ENCODE measurements at regions not wholly inside any gene's neighbourhood (a gene's known extent, or its start where the extent isn't known, plus 50 kb on each side); places are given as distances from the start of the nearest gene placed in this dataset.

DNA sequence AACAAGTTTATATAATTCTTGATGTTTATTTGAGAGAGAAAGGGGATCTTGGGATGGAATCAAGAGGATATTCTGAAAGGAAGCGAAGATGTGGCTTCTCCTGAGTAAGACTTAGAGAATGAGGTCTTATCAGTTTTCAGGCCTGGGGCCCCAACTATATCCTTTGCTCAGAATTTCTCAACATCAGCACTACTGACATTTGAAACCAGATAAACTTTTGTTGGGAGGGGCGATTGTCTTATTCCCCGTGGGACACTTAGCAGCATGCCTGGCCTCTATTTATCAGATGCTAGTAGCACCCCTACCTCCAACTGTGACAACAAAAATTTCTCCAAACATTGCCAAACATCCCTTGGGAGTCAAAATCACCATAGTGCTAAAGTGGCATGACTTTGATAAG lies 567.7 kb downstream of the MAT2B start:
- POLR2A ChIA-PET, result no interaction called here
- Mint-ChIP-seq H3K9me3 (peaks cover 4% of the 10 kb centered on the region), H3K4me3 (no peak overlapping the region), H3K27ac (no peak overlapping the region), H3K36me3 (no peaks in the 10 kb centered on the region), H3K4me1 (peaks cover 7% of the 10 kb centered on the region), H3K27me3 (ENCODE audit: low read depth) (no peaks in the 10 kb centered on the region; the same call in 1 of the 2 replicates)
- TF ChIP-seq, protein P1, sequence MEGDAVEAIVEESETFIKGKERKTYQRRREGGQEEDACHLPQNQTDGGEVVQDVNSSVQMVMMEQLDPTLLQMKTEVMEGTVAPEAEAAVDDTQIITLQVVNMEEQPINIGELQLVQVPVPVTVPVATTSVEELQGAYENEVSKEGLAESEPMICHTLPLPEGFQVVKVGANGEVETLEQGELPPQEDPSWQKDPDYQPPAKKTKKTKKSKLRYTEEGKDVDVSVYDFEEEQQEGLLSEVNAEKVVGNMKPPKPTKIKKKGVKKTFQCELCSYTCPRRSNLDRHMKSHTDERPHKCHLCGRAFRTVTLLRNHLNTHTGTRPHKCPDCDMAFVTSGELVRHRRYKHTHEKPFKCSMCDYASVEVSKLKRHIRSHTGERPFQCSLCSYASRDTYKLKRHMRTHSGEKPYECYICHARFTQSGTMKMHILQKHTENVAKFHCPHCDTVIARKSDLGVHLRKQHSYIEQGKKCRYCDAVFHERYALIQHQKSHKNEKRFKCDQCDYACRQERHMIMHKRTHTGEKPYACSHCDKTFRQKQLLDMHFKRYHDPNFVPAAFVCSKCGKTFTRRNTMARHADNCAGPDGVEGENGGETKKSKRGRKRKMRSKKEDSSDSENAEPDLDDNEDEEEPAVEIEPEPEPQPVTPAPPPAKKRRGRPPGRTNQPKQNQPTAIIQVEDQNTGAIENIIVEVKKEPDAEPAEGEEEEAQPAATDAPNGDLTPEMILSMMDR (IDR thresholded peaks at IDR 0.05), result no peak
- TF ChIP-seq, protein P2, sequence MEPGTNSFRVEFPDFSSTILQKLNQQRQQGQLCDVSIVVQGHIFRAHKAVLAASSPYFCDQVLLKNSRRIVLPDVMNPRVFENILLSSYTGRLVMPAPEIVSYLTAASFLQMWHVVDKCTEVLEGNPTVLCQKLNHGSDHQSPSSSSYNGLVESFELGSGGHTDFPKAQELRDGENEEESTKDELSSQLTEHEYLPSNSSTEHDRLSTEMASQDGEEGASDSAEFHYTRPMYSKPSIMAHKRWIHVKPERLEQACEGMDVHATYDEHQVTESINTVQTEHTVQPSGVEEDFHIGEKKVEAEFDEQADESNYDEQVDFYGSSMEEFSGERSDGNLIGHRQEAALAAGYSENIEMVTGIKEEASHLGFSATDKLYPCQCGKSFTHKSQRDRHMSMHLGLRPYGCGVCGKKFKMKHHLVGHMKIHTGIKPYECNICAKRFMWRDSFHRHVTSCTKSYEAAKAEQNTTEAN (CRISPR knock-in tag; IDR thresholded peaks at IDR 0.05), result no peak
- TF ChIP-seq SMAD4 (CRISPR knock-in tag; IDR thresholded peaks at IDR 0.05) (no peak), FOXJ3 (CRISPR knock-in tag; IDR thresholded peaks at IDR 0.05; ENCODE audit: borderline replicate concordance) (no peak), ZNF219 (CRISPR knock-in tag; IDR thresholded peaks at IDR 0.05; ENCODE audit: borderline replicate concordance) (no peak), ZNF121 (CRISPR knock-in tag; IDR thresholded peaks at IDR 0.05) (no peak), MXD4 (CRISPR knock-in tag; IDR thresholded peaks at IDR 0.05; ENCODE audit: borderline replicate concordance) (no peak), GABPB1 (CRISPR knock-in tag; IDR thresholded peaks at IDR 0.05) (no peak), TP53 (CRISPR knock-in tag; IDR thresholded peaks at IDR 0.05) (no peak), FOXK1 (CRISPR knock-in tag; IDR thresholded peaks at IDR 0.05) (no peak), CREM (CRISPR knock-in tag; IDR thresholded peaks at IDR 0.05) (no peak), NFATC4 (CRISPR knock-in tag; IDR thresholded peaks at IDR 0.05) (no peak), ZNF138 (CRISPR knock-in tag; conservative IDR thresholded peaks at IDR 0.05) (no peak)
- TF ChIP-seq, protein P3, sequence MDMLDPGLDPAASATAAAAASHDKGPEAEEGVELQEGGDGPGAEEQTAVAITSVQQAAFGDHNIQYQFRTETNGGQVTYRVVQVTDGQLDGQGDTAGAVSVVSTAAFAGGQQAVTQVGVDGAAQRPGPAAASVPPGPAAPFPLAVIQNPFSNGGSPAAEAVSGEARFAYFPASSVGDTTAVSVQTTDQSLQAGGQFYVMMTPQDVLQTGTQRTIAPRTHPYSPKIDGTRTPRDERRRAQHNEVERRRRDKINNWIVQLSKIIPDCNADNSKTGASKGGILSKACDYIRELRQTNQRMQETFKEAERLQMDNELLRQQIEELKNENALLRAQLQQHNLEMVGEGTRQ (CRISPR knock-in tag; IDR thresholded peaks at IDR 0.05), result no peak
- TF ChIP-seq, protein P4, sequence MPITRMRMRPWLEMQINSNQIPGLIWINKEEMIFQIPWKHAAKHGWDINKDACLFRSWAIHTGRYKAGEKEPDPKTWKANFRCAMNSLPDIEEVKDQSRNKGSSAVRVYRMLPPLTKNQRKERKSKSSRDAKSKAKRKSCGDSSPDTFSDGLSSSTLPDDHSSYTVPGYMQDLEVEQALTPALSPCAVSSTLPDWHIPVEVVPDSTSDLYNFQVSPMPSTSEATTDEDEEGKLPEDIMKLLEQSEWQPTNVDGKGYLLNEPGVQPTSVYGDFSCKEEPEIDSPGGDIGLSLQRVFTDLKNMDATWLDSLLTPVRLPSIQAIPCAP (CRISPR knock-in tag; IDR thresholded peaks at IDR 0.05), result no peak
- TF ChIP-seq, protein P5, sequence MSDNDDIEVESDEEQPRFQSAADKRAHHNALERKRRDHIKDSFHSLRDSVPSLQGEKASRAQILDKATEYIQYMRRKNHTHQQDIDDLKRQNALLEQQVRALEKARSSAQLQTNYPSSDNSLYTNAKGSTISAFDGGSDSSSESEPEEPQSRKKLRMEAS (CRISPR knock-in tag; IDR thresholded peaks at IDR 0.05), result no peak
- TF ChIP-seq, protein P6, sequence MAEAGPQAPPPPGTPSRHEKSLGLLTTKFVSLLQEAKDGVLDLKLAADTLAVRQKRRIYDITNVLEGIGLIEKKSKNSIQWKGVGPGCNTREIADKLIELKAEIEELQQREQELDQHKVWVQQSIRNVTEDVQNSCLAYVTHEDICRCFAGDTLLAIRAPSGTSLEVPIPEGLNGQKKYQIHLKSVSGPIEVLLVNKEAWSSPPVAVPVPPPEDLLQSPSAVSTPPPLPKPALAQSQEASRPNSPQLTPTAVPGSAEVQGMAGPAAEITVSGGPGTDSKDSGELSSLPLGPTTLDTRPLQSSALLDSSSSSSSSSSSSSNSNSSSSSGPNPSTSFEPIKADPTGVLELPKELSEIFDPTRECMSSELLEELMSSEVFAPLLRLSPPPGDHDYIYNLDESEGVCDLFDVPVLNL (CRISPR knock-in tag; IDR thresholded peaks at IDR 0.05; ENCODE audit: borderline replicate concordance, low read depth), result no peak
- ATAC-seq, result no peak
- CTCF ChIA-PET, result no interaction called here
- no peak for DNase-seq (ENCODE audit: low spot score)

DNA sequence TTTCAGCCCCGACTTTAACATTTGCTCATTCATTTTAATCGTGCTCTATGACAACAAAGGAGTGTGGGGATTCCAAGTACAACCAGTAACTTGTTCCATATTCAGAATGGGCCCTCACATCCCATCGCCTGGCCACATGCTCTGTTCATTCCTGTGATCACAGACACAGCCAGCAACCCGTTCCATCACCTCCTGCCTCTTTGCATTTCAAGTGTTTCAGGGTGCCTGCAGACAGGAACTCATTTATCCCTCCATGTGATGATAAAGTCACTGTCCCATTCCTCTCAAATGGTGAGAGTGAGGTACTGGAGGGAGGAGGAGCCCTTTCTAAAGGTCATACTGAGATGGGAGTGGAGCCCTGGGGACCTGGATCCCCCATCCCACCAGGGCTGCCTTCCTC lies 571.1 kb downstream of the MAT2B start:
- H3K4me1 Mint-ChIP-seq, result peaks cover 7% of the 10 kb centered on the region
- no peaks in the 10 kb centered on the region for H3K9me3 Mint-ChIP-seq
- ChIA-PET POLR2A (no interaction called here), CTCF (no interaction called here)
- H3K27ac Mint-ChIP-seq, result no peak overlapping the region
- ATAC-seq (no peak), DNase-seq (ENCODE audit: low spot score) (no peak)
- H3K36me3 Mint-ChIP-seq, result no peaks in the 10 kb centered on the region
- TF ChIP-seq PRRX2 (CRISPR knock-in tag; IDR thresholded peaks at IDR 0.05) (no peak), ZNF232 (CRISPR knock-in tag; IDR thresholded peaks at IDR 0.05) (no peak)
- TF ChIP-seq, protein P7, sequence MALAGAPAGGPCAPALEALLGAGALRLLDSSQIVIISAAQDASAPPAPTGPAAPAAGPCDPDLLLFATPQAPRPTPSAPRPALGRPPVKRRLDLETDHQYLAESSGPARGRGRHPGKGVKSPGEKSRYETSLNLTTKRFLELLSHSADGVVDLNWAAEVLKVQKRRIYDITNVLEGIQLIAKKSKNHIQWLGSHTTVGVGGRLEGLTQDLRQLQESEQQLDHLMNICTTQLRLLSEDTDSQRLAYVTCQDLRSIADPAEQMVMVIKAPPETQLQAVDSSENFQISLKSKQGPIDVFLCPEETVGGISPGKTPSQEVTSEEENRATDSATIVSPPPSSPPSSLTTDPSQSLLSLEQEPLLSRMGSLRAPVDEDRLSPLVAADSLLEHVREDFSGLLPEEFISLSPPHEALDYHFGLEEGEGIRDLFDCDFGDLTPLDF (CRISPR knock-in tag; IDR thresholded peaks at IDR 0.05), result no peak
- TF ChIP-seq, protein P5 (CRISPR knock-in tag; IDR thresholded peaks at IDR 0.05), result no peak
- TF ChIP-seq, protein P8, sequence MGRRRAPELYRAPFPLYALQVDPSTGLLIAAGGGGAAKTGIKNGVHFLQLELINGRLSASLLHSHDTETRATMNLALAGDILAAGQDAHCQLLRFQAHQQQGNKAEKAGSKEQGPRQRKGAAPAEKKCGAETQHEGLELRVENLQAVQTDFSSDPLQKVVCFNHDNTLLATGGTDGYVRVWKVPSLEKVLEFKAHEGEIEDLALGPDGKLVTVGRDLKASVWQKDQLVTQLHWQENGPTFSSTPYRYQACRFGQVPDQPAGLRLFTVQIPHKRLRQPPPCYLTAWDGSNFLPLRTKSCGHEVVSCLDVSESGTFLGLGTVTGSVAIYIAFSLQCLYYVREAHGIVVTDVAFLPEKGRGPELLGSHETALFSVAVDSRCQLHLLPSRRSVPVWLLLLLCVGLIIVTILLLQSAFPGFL (CRISPR knock-in tag; IDR thresholded peaks at IDR 0.05; ENCODE audit: borderline replicate concordance), result no peak
- H3K4me3 Mint-ChIP-seq, result no peak overlapping the region
- H3K27me3 Mint-ChIP-seq (ENCODE audit: low read depth), result no peaks in the 10 kb centered on the region
